Fibroblast of lung (primary cell): ENCODE measurements at regions not wholly inside any gene's neighbourhood (a gene's known extent, or its start where the extent isn't known, plus 50 kb on each side); places are given as distances from the start of the nearest gene placed in this dataset.

Experiments
- DNase-seq, 2 donors: peaks; one replicate each; pipeline versions ENCODE4 v3.0.0 to v3.0.0-alpha.2; 2010; ENCODE audit warnings: low read depth in 2 of 2
- H2AFZ ChIP-seq: 2 replicates; pipeline ENCODE4 v1.5.1; 2012; ENCODE audit warnings: low read length, control low read depth, inconsistent platforms
- H3K27ac ChIP-seq: 2 replicates; pipeline ENCODE4 v1.5.1; 2011; ENCODE audit warnings: low read length, control low read depth; ENCODE audit not compliant: insufficient read depth
- H3K27me3 ChIP-seq: 2 replicates; pipeline ENCODE4 v1.5.1; 2011; ENCODE audit warnings: mild to moderate bottlenecking, low read length; ENCODE audit not compliant: control insufficient read depth, insufficient read depth
- H3K36me3 ChIP-seq: 2 replicates; pipeline ENCODE4 v1.5.1; 2011; ENCODE audit warnings: low read length; ENCODE audit not compliant: control insufficient read depth, insufficient read depth
- H3K4me1 ChIP-seq: 2 replicates; pipeline ENCODE4 v1.5.1; 2011; ENCODE audit warnings: low read length; ENCODE audit not compliant: control insufficient read depth, insufficient read depth; ENCODE audit errors: extremely low read depth
- H3K4me2 ChIP-seq: 2 replicates; pipeline ENCODE4 v1.5.1; 2011; ENCODE audit warnings: low read length, control low read depth; ENCODE audit not compliant: insufficient read depth; ENCODE audit errors: extremely low read depth
- H3K4me3 ChIP-seq, 4 experiments: fragments of 200-600 bp in 1 of 4; sonication (generic) in 1 of 4; replicated peaks in 1 of 4; 2 replicates each; pipeline ENCODE4 v1.5.1; 2011 to 2016; ENCODE audit warnings: low read length in 4 of 4, low read depth in 3 of 4, mild to moderate bottlenecking in 3 of 4, control low read depth in 2 of 4, inconsistent platforms in 1 of 4, mixed read lengths in 1 of 4; ENCODE audit not compliant: insufficient read depth in 1 of 4; ENCODE audit errors: control extremely low read depth in 1 of 4
- H3K79me2 ChIP-seq: 2 replicates; pipeline ENCODE4 v1.5.1; 2012; ENCODE audit warnings: mild to moderate bottlenecking, low read length, inconsistent platforms; ENCODE audit not compliant: control insufficient read depth, insufficient read depth
- H3K9ac ChIP-seq: 2 replicates; pipeline ENCODE4 v1.5.1; 2011; ENCODE audit warnings: mild to moderate bottlenecking, low read length, control low read depth; ENCODE audit not compliant: insufficient read depth
- H3K9me3 ChIP-seq: 2 replicates; pipeline ENCODE4 v1.5.1; 2012; ENCODE audit warnings: low read depth, low read length; ENCODE audit not compliant: control insufficient read depth, insufficient read depth
- H4K20me1 ChIP-seq: 2 replicates; pipeline ENCODE4 v1.5.1; 2011; ENCODE audit warnings: low read length; ENCODE audit not compliant: control insufficient read depth, insufficient read depth; ENCODE audit errors: extremely low read depth
- EZH2 ChIP-seq: IDR thresholded peaks from 2 replicates; pipeline ENCODE4 v1.5.1; 2012; ENCODE audit warnings: low read length, control low read depth, mild to moderate bottlenecking; ENCODE audit errors: missing control alignments
- TF ChIP-seq, protein P1 (sequence below), 2 donors: IDR thresholded peaks in 1 of 2; conservative IDR thresholded peaks in 1 of 2; 1 replicate in 1 of 2; 2 replicates in 1 of 2; pipeline ENCODE4 v1.5.1; 2011 to 2012; ENCODE audit warnings: low read length in 2 of 2, control low read depth in 1 of 2, inconsistent platforms in 1 of 2, low read depth in 1 of 2, mild to moderate bottlenecking in 1 of 2

DNA sequence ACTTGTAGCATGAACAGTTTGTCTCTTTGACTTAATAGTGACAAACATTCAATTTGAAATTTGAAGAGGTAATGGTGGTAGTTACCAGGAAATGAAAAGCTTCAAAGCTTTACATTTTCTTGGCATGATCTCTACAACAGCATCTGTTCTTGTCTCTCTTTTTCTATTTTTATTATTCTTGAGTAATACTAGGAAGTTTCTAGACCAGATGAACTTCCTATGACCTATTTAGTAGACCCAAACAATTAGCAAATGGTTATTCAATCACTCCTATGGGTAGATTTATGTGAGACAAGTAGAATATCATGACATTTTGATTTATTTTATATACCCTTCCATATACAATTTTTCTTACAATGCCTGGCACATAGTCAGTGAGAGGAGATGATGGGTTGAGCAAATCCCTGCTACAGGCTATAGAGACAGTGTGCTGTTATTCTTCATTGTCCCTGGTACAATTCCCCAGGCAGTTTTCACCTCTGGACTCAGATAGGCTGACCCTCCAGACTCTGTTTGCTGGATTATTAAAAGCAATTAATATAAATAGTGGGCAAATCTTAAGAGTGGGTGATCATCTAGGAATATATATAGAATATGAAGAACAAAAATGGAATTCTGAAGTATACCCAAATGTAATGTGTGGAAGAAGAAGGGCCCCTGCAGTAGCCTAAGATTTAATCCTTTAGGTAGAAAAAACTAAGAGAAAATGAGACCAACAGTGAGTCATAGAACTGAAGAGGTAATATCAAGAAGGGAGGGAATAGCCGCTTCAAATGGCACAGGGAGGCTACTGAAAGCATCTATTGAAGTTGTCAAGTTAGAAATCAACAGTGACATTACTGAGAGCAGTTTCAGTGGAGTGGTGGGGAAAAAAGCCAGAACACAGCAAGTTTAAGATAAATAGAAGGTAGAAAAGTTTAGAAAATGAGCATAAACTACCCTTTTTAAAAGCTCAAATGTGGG lies 512.0 kb downstream of the FOXG1 start:
- peak in 1 of 2 donors; percentile 22 for DNase-seq
- Histone ChIP-seq H2AFZ (no peak overlapping the region), H3K36me3 (no peaks in the 10 kb centered on the region), H4K20me1 (no peaks in the 10 kb centered on the region), H3K4me2 (no peak overlapping the region), H3K9ac (no peak overlapping the region), H3K27ac (no peak overlapping the region), H3K4me1 (peaks cover 3% of the 10 kb centered on the region), H3K9me3 (no peaks in the 10 kb centered on the region), H3K4me3 (no peak overlapping the region), H3K27me3 (no peaks in the 10 kb centered on the region), H3K79me2 (no peaks in the 10 kb centered on the region)
- TF ChIP-seq, protein P1, sequence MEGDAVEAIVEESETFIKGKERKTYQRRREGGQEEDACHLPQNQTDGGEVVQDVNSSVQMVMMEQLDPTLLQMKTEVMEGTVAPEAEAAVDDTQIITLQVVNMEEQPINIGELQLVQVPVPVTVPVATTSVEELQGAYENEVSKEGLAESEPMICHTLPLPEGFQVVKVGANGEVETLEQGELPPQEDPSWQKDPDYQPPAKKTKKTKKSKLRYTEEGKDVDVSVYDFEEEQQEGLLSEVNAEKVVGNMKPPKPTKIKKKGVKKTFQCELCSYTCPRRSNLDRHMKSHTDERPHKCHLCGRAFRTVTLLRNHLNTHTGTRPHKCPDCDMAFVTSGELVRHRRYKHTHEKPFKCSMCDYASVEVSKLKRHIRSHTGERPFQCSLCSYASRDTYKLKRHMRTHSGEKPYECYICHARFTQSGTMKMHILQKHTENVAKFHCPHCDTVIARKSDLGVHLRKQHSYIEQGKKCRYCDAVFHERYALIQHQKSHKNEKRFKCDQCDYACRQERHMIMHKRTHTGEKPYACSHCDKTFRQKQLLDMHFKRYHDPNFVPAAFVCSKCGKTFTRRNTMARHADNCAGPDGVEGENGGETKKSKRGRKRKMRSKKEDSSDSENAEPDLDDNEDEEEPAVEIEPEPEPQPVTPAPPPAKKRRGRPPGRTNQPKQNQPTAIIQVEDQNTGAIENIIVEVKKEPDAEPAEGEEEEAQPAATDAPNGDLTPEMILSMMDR (conservative IDR thresholded peaks at IDR 0.05 in 1 of 2, IDR thresholded peaks at IDR 0.05 in 1 of 2; ENCODE audit: low read depth in 1 of 2, low read length in 2 of 2) = no peak
- TF ChIP-seq EZH2 = no peak

DNA sequence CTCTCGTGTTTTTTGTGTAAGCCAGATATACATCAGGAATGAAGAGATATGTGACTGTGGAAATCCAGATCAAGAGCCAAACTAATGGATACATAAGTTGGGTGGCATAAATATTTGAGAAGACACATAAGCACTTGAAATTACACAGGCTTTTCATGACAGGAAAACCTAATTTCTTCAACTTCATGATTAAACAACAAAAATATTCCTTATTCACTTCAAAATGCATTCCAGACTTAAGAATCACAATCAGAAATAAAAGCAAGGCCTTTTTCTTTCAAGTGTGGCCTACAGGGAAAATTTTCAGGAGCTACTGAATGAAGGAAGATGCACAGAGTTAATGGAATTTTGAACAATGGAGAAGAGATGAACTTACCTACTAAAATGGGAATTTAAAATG lies 515.6 kb downstream of the FOXG1 start:
- no peaks in the 10 kb centered on the region for H3K36me3 ChIP-seq
- no peak overlapping the region for H3K4me2 ChIP-seq
- no peaks in the 10 kb centered on the region for H3K9me3 ChIP-seq
- H3K27ac ChIP-seq = no peak overlapping the region
- no peaks in the 10 kb centered on the region for H4K20me1 ChIP-seq
- H3K79me2 ChIP-seq = no peaks in the 10 kb centered on the region
- H2AFZ ChIP-seq = peak overlapping the region; percentile 62
- H3K9ac ChIP-seq = no peak overlapping the region
- no peak for TF ChIP-seq EZH2
- TF ChIP-seq, protein P1 (conservative IDR thresholded peaks at IDR 0.05 in 1 of 2, IDR thresholded peaks at IDR 0.05 in 1 of 2; ENCODE audit: low read depth in 1 of 2, low read length in 2 of 2) = no peak
- DNase-seq = peak in 1 of 2 donors; percentile 73
- H3K4me1 ChIP-seq = peaks cover 3% of the 10 kb centered on the region
- no peaks in the 10 kb centered on the region for H3K27me3 ChIP-seq
- H3K4me3 ChIP-seq = no peak overlapping the region

DNA sequence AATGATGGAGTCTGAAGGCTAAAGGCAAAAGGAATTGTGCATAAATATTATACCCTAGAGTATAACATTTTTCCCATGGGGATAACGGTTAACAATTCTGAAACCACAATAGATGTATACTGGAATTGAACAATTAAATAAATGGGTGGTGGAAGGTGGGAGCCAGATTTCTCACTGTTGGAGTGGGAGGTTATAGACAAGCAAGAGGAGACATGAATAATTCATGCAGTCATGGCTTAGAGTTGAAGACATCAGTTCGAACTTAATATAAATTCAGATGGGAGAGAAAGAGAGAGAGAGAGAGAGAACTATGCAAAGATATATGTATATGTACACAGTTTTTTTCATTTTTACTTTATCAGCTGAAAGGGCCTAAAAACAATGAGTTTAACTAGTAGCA lies 523.9 kb downstream of the FOXG1 start:
- Histone ChIP-seq H3K79me2 (no peaks in the 10 kb centered on the region), H3K9ac (no peak overlapping the region), H2AFZ (no peak overlapping the region), H4K20me1 (no peaks in the 10 kb centered on the region), H3K4me1 (no peaks in the 10 kb centered on the region), H3K27ac (no peak overlapping the region), H3K4me3 (no peak overlapping the region), H3K27me3 (no peaks in the 10 kb centered on the region), H3K36me3 (no peaks in the 10 kb centered on the region), H3K9me3 (no peaks in the 10 kb centered on the region), H3K4me2 (no peak overlapping the region)
- TF ChIP-seq, protein P1 (conservative IDR thresholded peaks at IDR 0.05 in 1 of 2, IDR thresholded peaks at IDR 0.05 in 1 of 2; ENCODE audit: low read depth in 1 of 2, low read length in 2 of 2) = no peak
- DNase-seq = no peak
